ENCODE measurements at regions not wholly inside any gene's neighbourhood (a gene's known extent, or its start where the extent isn't known, plus 50 kb on each side); places are given as distances from the start of the nearest gene placed in this dataset.

DNA sequence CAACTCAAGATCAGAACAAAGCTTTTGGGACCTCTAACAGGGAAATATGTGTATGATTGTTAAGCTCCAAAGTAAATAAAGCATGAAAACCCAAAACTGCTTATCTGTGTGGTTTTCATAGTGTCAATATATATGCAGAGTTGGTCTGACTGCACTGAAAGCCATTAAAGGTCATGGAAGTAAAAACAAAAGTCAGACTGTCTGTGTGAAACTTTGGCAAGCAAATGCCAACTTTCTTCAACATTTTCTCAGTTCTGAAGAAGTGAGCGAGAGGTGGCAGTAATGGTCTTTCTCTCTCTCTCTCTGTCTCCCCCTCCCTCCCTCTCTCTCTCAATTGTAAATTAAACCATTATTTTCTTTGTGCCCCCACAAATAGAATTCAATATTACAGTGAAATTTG, 100.1 kb upstream of the S1PR1 start:
- Mint-ChIP-seq H3K27me3 (ENCODE audit: unreplicated experiment) (peaks cover 1% of the 10 kb centered on the region), H3K36me3 (ENCODE audit: low read depth, unreplicated experiment) (no peaks in the 10 kb centered on the region), H3K4me3 (ENCODE audit: unreplicated experiment) (no peak overlapping the region), H3K27ac (ENCODE audit: unreplicated experiment) (no peak overlapping the region), H3K9me3 (ENCODE audit: unreplicated experiment) (no peaks in the 10 kb centered on the region), H3K4me1 (ENCODE audit: unreplicated experiment) (peaks cover 36% of the 10 kb centered on the region)
- DNase-seq (ENCODE audit: low spot score), result no peak
- TF ChIP-seq, protein P1, sequence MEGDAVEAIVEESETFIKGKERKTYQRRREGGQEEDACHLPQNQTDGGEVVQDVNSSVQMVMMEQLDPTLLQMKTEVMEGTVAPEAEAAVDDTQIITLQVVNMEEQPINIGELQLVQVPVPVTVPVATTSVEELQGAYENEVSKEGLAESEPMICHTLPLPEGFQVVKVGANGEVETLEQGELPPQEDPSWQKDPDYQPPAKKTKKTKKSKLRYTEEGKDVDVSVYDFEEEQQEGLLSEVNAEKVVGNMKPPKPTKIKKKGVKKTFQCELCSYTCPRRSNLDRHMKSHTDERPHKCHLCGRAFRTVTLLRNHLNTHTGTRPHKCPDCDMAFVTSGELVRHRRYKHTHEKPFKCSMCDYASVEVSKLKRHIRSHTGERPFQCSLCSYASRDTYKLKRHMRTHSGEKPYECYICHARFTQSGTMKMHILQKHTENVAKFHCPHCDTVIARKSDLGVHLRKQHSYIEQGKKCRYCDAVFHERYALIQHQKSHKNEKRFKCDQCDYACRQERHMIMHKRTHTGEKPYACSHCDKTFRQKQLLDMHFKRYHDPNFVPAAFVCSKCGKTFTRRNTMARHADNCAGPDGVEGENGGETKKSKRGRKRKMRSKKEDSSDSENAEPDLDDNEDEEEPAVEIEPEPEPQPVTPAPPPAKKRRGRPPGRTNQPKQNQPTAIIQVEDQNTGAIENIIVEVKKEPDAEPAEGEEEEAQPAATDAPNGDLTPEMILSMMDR (IDR thresholded peaks at IDR 0.05; ENCODE audit: unreplicated experiment), result no peak

DNA sequence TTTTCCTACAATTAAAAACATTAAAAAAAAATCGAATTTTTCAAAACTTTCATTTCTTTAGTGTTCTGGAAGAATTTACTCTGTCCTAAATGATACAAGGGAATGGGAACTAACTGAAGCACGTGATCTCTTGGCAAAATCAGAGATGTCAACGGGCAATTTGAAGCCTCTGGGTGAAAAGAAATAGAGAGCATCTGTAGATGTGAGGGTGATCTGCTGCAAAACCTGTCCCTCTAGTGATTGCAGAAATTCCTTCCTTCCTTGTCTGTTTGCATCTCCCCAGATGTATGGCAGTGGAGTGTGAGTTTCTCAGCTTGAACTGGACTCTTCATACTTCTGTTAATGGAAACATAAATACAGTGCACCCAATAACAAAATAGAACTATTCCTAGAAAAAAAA, 100.5 kb upstream of the S1PR1 start:
- Mint-ChIP-seq H3K27me3 (ENCODE audit: unreplicated experiment) (peaks cover 1% of the 10 kb centered on the region), H3K36me3 (ENCODE audit: low read depth, unreplicated experiment) (no peaks in the 10 kb centered on the region), H3K27ac (ENCODE audit: unreplicated experiment) (no peak overlapping the region), H3K9me3 (ENCODE audit: unreplicated experiment) (no peaks in the 10 kb centered on the region), H3K4me1 (ENCODE audit: unreplicated experiment) (peaks cover 39% of the 10 kb centered on the region), H3K4me3 (ENCODE audit: unreplicated experiment) (no peak overlapping the region)
- no peak for DNase-seq (ENCODE audit: low spot score)
- TF ChIP-seq, protein P1 (IDR thresholded peaks at IDR 0.05; ENCODE audit: unreplicated experiment), result no peak

DNA sequence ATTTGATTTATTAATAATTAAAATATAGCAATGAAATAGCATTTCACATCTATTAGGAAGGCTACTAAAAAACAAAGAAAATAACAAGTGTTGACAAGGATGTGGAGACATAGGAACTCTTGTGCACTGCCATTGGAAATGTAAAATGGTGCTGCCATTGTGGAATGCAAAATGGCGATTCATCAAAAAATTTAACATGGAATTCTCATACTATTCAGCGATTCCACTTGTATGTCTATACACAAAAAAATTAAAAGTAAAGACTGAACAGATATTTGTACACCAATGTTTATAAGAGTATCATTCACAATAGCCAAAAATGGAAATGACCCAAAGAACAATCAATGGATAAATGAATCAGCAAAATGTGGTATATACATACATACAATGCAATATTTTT, 101.3 kb upstream of the S1PR1 start:
- no peak for DNase-seq (ENCODE audit: low spot score)
- H3K27me3 Mint-ChIP-seq (ENCODE audit: unreplicated experiment), result peaks cover 1% of the 10 kb centered on the region
- H3K4me1 Mint-ChIP-seq (ENCODE audit: unreplicated experiment), result peaks cover 45% of the 10 kb centered on the region
- no peaks in the 10 kb centered on the region for H3K36me3 Mint-ChIP-seq (ENCODE audit: low read depth, unreplicated experiment)
- H3K9me3 Mint-ChIP-seq (ENCODE audit: unreplicated experiment), result no peaks in the 10 kb centered on the region
- no peak overlapping the region for H3K4me3 Mint-ChIP-seq (ENCODE audit: unreplicated experiment)
- no peak overlapping the region for H3K27ac Mint-ChIP-seq (ENCODE audit: unreplicated experiment)
- TF ChIP-seq, protein P1 (IDR thresholded peaks at IDR 0.05; ENCODE audit: unreplicated experiment), result no peak

DNA sequence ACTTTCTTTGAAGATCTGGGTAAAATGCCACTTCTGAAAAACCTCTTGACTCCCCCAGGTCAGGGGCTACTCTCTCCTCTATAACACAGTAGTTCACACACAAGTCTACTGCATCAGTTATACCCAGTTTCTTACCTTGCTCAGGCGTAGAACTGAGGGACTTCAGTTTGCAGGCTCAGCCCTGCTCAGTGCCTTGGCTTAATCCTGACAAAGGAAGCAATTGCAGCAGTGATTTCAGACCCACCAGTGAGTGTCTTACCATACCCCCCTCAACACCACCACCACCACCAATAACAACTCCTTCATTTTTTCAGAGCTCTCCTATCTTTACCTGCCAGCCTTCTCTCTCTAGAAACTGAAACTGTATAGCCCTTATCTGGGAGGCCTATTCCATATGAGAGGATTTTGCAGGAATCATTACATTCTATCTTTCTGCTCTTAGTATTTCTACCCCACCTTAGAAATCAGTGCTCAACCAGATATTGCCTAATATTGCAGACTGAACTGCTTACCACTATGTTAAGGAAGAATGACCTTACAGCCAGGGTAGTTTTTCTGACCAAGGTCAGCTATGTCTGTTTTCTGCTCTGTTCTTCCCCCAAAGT, 105.5 kb upstream of the S1PR1 start:
- Mint-ChIP-seq H3K27me3 (ENCODE audit: unreplicated experiment) (no peaks in the 10 kb centered on the region), H3K36me3 (ENCODE audit: low read depth, unreplicated experiment) (no peaks in the 10 kb centered on the region), H3K4me3 (ENCODE audit: unreplicated experiment) (no peak overlapping the region), H3K4me1 (ENCODE audit: unreplicated experiment) (peaks cover 34% of the 10 kb centered on the region), H3K9me3 (ENCODE audit: unreplicated experiment) (no peaks in the 10 kb centered on the region), H3K27ac (ENCODE audit: unreplicated experiment) (no peak overlapping the region)
- TF ChIP-seq, protein P1 (IDR thresholded peaks at IDR 0.05; ENCODE audit: unreplicated experiment), result no peak
- no peak for DNase-seq (ENCODE audit: low spot score)

DNA sequence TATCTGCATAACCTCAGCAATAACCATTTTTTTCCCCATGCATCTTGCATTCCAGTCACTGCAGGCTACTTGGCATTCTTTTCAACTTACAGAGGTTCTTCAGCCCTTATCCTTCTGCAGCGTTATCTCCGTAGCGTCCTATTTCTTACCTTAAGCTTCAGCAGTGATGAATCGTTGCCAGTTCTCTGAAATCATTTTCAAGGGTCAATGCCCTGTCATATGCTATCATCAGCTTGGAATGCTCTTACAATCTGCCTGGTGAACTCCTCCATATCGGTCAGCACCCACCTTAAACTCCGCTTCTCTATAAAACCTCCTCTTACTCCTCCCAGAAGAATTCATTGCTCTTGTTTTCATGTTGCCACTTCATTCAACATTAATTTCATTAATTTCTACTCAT, 105.1 kb upstream of the DPH5 start:
- H3K4me3 Mint-ChIP-seq (ENCODE audit: unreplicated experiment), result no peak overlapping the region
- no peak overlapping the region for H3K27ac Mint-ChIP-seq (ENCODE audit: unreplicated experiment)
- no peak for DNase-seq (ENCODE audit: low spot score)
- TF ChIP-seq, protein P1 (IDR thresholded peaks at IDR 0.05; ENCODE audit: unreplicated experiment), result no peak
- H3K4me1 Mint-ChIP-seq (ENCODE audit: unreplicated experiment), result peaks cover 32% of the 10 kb centered on the region
- no peaks in the 10 kb centered on the region for H3K27me3 Mint-ChIP-seq (ENCODE audit: unreplicated experiment)
- H3K36me3 Mint-ChIP-seq (ENCODE audit: low read depth, unreplicated experiment), result no peaks in the 10 kb centered on the region
- no peaks in the 10 kb centered on the region for H3K9me3 Mint-ChIP-seq (ENCODE audit: unreplicated experiment)
